Loucy (cell line): ENCODE measurements at regions not wholly inside any gene's neighbourhood (a gene's known extent, or its start where the extent isn't known, plus 50 kb on each side); places are given as distances from the start of the nearest gene placed in this dataset.

Experiments
- H2AFZ ChIP-seq: fragments of 200-600 bp; sonication (generic); 2 replicates; pipeline ENCODE4 v1.6.0; 2016; ENCODE audit warnings: antibody characterized with exemption, mild to moderate bottlenecking, low read length, moderate library complexity
- H3F3A ChIP-seq: fragments of 200-600 bp; 2 replicates; pipeline ENCODE4 v1.6.0; 2016; ENCODE audit warnings: antibody characterized with exemption, low read depth, mild to moderate bottlenecking
- H3K27me3 ChIP-seq: fragments of 200-600 bp; sonication (generic); 2 replicates; pipeline ENCODE4 v1.6.1; 2014; ENCODE audit warnings: low read length, mild to moderate bottlenecking; ENCODE audit not compliant: insufficient read depth, poor library complexity, severe bottlenecking
- H3K36me3 ChIP-seq: fragments of 200-600 bp; sonication (generic); 2 replicates; pipeline ENCODE4 v1.6.1; 2016; ENCODE audit warnings: low read length; ENCODE audit not compliant: insufficient read depth
- H3K4me1 ChIP-seq: fragments of 200-600 bp; sonication (generic); 2 replicates; pipeline ENCODE4 v1.5.1; 2014; ENCODE audit warnings: low read length, mild to moderate bottlenecking; ENCODE audit not compliant: insufficient read depth, poor library complexity, severe bottlenecking
- H3K4me2 ChIP-seq: fragments of 200-600 bp; sonication (generic); 2 replicates; pipeline ENCODE4 v1.6.0; 2014; ENCODE audit warnings: antibody characterized with exemption, low read length, low read depth, mild to moderate bottlenecking; ENCODE audit not compliant: poor library complexity, severe bottlenecking
- H3K4me3 ChIP-seq: fragments of 200-600 bp; sonication (generic); 2 replicates; pipeline ENCODE4 v1.5.1; 2014; ENCODE audit warnings: low read length, mild to moderate bottlenecking, mixed read lengths; ENCODE audit not compliant: poor library complexity, severe bottlenecking
- H3K79me2 ChIP-seq: fragments of 200-600 bp; sonication (generic); 2 replicates; pipeline ENCODE4 v1.6.1; 2014; ENCODE audit warnings: low read length; ENCODE audit not compliant: insufficient read depth
- H3K9ac ChIP-seq: fragments of 200-600 bp; sonication (generic); 2 replicates; pipeline ENCODE4 v1.6.0; 2014; ENCODE audit warnings: mild to moderate bottlenecking, low read depth, low read length, moderate library complexity; ENCODE audit not compliant: poor library complexity, severe bottlenecking
- H3K9me2 ChIP-seq: fragments of 200-600 bp; sonication (generic); replicated peaks from 2 replicates; pipeline ENCODE4 v1.6.1; 2016; ENCODE audit warnings: low read depth, low read length, mixed read lengths
- H3K9me3 ChIP-seq: fragments of 200-600 bp; sonication (generic); 2 replicates; pipeline ENCODE4 v1.6.1; 2014; ENCODE audit warnings: mild to moderate bottlenecking, antibody characterized with exemption, low read length, low read depth; ENCODE audit not compliant: insufficient read depth
- H4K20me1 ChIP-seq: fragments of 200-600 bp; sonication (generic); 2 replicates; pipeline ENCODE4 v1.6.0; 2014; ENCODE audit warnings: antibody characterized with exemption, low read length, mild to moderate bottlenecking; ENCODE audit not compliant: insufficient read depth, poor library complexity, severe bottlenecking
- EZH2phosphoT487 ChIP-seq: fragments of 200-600 bp; IDR thresholded peaks from 2 replicates; pipeline ENCODE4 v1.6.1; 2018; ENCODE audit warnings: antibody characterized with exemption, mild to moderate bottlenecking, moderate library complexity, borderline replicate concordance
- TF ChIP-seq, protein P1 (sequence below): fragments of 200-600 bp; sonication (generic); conservative IDR thresholded peaks from 2 replicates; pipeline ENCODE4 v1.5.1; 2014; ENCODE audit warnings: mild to moderate bottlenecking, antibody characterized with exemption, low read length

DNA sequence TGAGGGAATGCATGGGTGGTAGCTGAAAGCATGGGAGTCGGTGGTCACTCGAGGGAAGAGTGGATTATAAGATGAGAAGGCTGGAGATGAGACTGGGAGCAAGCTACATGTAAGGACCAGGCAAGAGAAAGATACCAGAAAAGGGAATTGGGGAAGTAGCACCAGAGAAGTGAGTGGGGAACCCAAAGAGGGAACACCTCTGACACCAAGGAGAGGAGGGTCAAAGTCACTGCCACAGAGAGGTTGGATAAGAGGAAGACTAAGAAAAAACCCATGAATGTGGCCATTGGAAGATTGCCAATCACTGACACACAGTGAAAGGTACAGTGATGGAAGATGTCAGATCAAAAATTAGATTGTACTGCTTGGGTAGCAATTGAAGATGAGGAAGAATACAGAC lies 473.9 kb downstream of the BCL11A start:
- Histone ChIP-seq H3K9me3 (no peaks in the 10 kb centered on the region), H2AFZ (no peak overlapping the region), H3K4me1 (no peaks in the 10 kb centered on the region), H3K9me2 (no peaks in the 10 kb centered on the region), H3K9ac (no peak overlapping the region), H3K4me2 (no peak overlapping the region), H3F3A (no peaks in the 10 kb centered on the region), H3K27me3 (no peaks in the 10 kb centered on the region), H3K79me2 (no peaks in the 10 kb centered on the region), H3K4me3 (no peak overlapping the region), H3K36me3 (no peaks in the 10 kb centered on the region), H4K20me1 (no peaks in the 10 kb centered on the region)
- TF ChIP-seq EZH2phosphoT487: no peak
- TF ChIP-seq, protein P1, sequence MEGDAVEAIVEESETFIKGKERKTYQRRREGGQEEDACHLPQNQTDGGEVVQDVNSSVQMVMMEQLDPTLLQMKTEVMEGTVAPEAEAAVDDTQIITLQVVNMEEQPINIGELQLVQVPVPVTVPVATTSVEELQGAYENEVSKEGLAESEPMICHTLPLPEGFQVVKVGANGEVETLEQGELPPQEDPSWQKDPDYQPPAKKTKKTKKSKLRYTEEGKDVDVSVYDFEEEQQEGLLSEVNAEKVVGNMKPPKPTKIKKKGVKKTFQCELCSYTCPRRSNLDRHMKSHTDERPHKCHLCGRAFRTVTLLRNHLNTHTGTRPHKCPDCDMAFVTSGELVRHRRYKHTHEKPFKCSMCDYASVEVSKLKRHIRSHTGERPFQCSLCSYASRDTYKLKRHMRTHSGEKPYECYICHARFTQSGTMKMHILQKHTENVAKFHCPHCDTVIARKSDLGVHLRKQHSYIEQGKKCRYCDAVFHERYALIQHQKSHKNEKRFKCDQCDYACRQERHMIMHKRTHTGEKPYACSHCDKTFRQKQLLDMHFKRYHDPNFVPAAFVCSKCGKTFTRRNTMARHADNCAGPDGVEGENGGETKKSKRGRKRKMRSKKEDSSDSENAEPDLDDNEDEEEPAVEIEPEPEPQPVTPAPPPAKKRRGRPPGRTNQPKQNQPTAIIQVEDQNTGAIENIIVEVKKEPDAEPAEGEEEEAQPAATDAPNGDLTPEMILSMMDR: no peak

DNA sequence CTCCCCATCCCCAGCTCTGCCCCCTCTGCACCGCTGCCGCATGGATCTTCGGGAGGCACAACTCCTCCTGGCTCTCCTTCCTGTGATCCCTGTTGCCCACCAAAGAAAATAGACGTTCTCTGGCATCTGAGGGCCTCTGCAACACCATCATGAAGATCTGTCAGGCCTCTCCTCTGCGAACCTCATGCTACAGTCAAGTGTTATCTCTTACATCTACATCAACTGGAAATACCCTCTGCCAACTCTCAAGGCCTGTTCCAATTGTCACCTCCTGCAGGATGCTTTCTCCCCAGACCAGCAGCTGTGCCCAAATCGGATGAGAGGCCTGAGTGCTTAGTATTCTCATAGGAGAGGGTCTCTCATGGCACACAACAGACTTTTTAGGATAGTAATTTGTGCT lies 478.4 kb downstream of the BCL11A start:
- Histone ChIP-seq H3K79me2 (no peaks in the 10 kb centered on the region), H4K20me1 (no peaks in the 10 kb centered on the region), H3K27me3 (no peaks in the 10 kb centered on the region), H2AFZ (no peak overlapping the region), H3K4me1 (no peaks in the 10 kb centered on the region), H3K4me3 (no peak overlapping the region), H3K36me3 (no peaks in the 10 kb centered on the region), H3K4me2 (no peak overlapping the region), H3K9ac (no peak overlapping the region), H3K9me2 (no peaks in the 10 kb centered on the region), H3F3A (no peaks in the 10 kb centered on the region), H3K9me3 (no peaks in the 10 kb centered on the region)
- TF ChIP-seq, protein P1: no peak
- no peak for TF ChIP-seq EZH2phosphoT487

DNA sequence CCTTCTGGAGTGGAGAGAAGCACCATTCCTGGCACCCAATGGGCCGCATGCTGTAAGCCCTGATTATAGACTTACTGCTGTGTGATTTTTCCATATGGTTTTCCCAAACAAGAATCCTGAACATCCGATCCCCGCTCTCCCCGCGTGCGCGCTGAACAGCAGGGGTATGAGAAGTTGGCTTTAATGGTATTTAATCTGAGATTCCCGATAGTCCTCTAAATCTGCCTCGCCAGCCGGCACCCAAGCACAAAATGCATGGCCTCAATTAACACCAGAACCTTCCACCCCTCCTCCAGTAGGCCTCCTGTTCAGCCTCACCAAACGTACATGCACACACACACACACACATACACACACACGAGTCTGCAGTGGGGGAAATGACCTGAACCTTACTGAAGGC lies 480.3 kb downstream of the BCL11A start:
- TF ChIP-seq EZH2phosphoT487: no peak
- no peaks in the 10 kb centered on the region for H3K36me3 ChIP-seq
- no peaks in the 10 kb centered on the region for H3K27me3 ChIP-seq

DNA sequence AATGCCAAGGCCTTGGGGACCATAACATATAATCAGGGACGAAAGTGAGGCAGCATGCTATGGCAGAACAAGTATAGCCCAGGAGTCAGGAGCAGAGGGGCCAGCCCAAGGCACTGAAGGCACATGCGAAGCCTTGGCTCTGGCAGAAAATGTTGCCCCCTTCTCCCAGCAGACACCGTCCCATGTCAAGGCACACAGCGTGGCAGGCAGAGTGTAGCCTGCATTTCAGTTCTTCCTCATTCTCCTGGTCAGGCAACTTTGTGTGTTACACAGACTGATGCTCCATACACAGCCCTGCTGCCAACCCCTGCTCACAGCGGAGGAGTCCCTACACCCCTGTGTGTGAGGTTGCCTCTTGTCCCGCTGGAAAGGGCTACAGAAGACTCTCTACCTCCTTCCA lies 480.8 kb downstream of the BCL11A start:
- Histone ChIP-seq H4K20me1 (no peaks in the 10 kb centered on the region), H3K9me2 (no peaks in the 10 kb centered on the region), H3K9ac (no peak overlapping the region), H3K4me3 (no peak overlapping the region), H3K9me3 (no peaks in the 10 kb centered on the region), H3K27me3 (no peaks in the 10 kb centered on the region), H2AFZ (no peak overlapping the region), H3K4me2 (no peak overlapping the region), H3K79me2 (no peaks in the 10 kb centered on the region), H3K4me1 (no peaks in the 10 kb centered on the region), H3F3A (no peaks in the 10 kb centered on the region), H3K36me3 (no peaks in the 10 kb centered on the region)
- TF ChIP-seq, protein P1: no peak
- TF ChIP-seq EZH2phosphoT487: no peak

More for the DNA sequence above, 480.3 kb downstream of the BCL11A start:
- H3K4me2 ChIP-seq: no peak overlapping the region
- no peaks in the 10 kb centered on the region for H3K4me1 ChIP-seq
- H3K9me3 ChIP-seq: no peaks in the 10 kb centered on the region
- H4K20me1 ChIP-seq: no peaks in the 10 kb centered on the region
- no peaks in the 10 kb centered on the region for H3K79me2 ChIP-seq
- no peaks in the 10 kb centered on the region for H3F3A ChIP-seq
- no peak overlapping the region for H3K9ac ChIP-seq
- no peaks in the 10 kb centered on the region for H3K9me2 ChIP-seq
- H2AFZ ChIP-seq: no peak overlapping the region
- no peak overlapping the region for H3K4me3 ChIP-seq
